GM18951 (cell line): ENCODE measurements at regions not wholly inside any gene's neighbourhood (a gene's known extent, or its start where the extent isn't known, plus 50 kb on each side); places are given as distances from the start of the nearest gene placed in this dataset.

Source experiments
- POLR2A ChIP-seq: IDR thresholded peaks from 4 replicates; pipeline ENCODE4 v1.6.1; 2011; ENCODE audit warnings: mild to moderate bottlenecking; ENCODE audit not compliant: insufficient read length, insufficient read depth; ENCODE audit errors: extremely low read depth
- in situ Hi-C: fragments of 300-500 bp; cut with MboI; formaldehyde crosslinking; loops from one replicate; pipeline ENCODE4 v1.12.0; 2022; ENCODE audit warnings: low sequenced_read_pairs, mixed read lengths, inconsistent platforms; ENCODE audit not compliant: unreplicated experiment

DNA sequence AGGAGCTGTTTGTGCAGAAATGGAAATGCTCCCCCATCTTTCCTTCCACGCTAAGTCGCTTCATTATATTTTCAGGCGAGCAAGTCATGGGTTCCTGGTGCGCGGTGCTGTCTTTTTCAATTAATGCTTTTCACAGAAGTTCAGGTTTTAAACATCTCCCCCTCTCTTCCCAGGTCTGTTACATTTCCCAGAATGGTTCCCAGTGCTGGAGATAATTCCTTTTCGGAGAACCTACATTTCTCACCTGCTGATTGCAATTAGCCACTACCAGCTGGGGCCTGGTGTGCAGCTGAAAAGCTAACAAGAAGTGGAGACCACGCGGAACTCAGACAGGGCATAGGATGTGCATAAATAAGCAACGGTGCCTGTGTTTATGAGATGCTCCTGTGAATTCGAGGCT, 217.8 kb downstream of the MID1IP1 start:
- TF ChIP-seq POLR2A, result no peak
- in situ Hi-C loops, result no loop called here

DNA sequence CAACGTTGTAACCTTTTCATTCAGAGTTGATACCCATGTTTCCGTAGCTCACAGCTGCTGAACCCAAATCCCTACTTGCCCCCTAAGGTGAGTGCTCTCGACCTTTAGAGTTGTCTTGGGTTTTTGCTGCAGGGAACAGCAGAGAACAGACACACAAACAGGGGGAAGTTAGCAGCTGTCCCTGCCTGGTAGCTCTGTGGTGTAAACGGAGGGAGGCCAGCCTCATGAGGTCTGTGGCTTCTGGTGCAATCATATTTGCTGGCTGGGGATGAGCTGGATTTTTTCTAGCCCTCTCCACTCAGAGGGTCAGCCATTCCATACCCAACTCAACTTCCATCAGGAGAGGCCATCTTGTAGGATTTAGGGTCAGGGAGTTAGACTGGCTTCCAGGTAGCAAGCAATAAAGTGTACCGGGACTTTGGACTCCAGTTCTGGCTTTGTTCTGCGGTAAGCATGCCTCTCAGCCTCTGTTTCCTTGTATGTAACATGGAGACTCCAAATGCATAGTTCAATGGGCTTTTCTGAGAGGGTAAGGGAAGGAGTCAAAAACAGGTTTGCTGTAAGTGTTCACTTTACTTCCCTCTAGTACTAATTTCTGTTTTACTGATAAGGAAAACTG, 218.9 kb downstream of the MID1IP1 start:
- in situ Hi-C loops, result no loop called here

DNA sequence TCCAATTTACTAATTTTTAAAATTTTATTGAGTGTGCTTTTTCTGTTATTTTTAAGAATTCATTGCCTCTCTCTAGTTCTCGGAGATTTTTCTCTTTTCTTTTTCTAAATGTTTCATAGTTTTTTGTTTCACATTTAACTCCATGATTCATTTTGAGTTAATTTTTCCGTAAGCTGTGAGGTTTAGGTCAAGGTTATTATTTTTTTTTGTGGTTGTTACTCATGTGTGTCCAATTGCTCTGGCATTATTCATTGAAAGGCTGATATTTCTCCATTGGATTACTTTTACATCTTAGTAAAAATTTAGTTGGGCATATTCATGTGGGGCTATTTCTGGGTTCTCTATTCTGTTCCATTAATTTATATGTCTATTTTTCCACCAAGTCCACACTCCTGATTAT, 220.8 kb downstream of the MID1IP1 start:
- TF ChIP-seq POLR2A, result no peak
- in situ Hi-C loops, result no loop called here

More for the DNA sequence above, 218.9 kb downstream of the MID1IP1 start:
- no peak for TF ChIP-seq POLR2A

DNA sequence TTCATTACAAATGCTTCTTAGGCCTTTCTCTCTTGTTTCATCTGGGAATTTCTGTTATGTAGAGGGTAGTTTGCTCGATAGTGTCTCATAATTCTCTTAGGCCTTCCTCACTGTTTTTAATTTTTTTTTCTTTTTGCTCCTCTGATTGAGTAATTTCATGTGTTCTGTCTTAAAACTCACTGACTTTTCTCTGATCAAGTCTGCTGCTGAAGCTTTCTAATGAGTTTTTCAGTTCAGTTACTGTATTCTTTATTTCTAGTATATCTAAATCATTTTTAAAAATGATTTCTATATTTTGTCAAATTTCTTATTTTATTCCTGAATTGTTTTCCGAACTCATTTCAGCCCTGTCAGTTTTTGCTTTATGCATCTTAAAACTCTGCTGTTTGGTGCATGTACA, 228.0 kb downstream of the MID1IP1 start:
- in situ Hi-C loops, result no loop called here
- no peak for TF ChIP-seq POLR2A

DNA sequence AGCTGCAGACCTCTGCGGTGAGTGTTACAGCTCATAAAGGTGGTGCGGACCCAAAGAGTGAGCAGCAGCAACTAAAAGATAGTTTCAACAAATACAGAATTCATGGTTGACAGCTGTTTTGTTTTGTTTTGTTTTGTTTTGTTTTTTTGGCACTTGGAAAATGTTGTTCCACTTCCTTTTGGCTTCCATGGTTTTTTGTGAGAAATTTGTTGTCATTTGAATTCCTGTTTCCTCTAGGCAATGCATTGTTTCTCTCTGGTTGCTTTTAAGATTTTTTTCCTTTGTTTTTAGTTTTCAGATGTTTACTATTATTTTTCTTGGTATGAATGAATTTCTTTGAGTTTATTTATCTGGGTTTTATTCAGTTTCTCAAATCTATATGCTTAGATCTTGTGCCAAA, 229.4 kb downstream of the MID1IP1 start:
- in situ Hi-C loops, result no loop called here

DNA sequence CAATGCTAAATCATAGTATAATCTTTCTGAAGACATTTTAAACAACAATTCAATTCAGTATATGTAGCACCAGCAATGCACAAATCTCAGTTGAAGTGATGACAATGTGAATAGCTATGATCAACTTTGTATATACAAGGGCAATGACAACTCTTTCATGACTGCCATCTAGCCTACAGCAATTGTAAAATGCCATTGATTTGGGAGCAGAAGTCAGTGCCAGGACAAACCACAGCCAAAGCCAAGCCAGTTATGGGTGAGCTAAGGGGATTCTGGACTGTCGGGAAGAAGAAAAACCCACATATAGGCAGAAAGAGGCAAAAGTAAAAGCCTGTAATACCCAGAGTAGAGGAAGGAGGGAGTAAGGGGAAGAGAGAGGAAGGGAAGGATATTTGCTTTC, 238.6 kb downstream of the MID1IP1 start:
- in situ Hi-C loops, result no loop called here
- TF ChIP-seq POLR2A, result no peak

More for the DNA sequence above, 229.4 kb downstream of the MID1IP1 start:
- TF ChIP-seq POLR2A, result no peak

DNA sequence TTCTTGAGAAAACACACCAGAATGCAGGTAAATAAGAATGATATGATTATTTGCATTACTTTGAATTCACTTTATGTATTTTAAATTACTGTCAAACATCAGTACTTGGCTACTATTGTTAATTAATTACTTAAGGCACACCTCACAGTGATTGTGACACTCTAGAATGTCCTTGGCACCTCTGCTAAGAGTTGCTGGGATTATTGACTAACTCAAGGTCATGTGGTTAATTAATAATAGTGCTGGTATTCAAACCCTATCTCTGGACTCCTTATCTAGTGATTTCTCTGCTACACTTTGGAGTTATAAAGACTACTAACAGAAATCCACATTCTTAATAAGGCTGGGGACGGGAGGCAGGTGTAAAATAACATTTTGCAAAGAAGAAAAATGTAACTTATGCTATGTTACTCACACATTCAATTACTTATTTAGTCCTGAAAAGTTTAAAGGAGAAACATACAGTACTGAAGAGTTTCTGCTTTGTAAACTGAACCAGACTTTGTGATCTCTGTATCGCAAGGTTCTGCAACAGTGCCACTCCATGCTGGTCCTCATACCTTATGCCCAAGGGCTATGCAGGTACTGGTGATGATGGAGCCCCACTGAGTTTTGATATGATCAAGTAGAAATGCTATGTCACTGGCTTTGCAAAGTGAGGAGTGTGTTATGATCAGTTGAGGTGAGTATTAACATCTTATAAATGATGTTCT, 242.7 kb downstream of the MID1IP1 start:
- in situ Hi-C loops, result no loop called here
- no peak for TF ChIP-seq POLR2A

DNA sequence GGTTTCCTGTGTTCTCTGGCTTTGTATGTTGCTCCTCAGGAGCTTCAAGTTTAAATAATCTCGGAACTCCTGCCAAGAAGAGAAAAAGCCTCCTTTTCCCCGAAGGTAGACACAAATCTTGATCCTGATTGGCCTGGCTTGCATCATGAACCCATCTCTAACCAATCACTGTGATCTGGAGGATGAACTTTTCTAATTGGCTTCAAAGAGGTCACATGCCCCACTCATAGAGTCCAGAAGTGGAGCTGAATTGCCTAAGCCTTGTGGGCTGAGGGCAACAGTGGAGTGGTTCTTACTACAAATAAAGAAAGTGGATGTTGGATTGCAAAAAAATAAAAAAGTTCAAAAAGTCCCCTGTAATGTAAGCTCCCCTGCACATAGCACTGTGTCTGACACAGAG, 245.9 kb downstream of the MID1IP1 start:
- in situ Hi-C loops, result no loop called here
- TF ChIP-seq POLR2A, result no peak

DNA sequence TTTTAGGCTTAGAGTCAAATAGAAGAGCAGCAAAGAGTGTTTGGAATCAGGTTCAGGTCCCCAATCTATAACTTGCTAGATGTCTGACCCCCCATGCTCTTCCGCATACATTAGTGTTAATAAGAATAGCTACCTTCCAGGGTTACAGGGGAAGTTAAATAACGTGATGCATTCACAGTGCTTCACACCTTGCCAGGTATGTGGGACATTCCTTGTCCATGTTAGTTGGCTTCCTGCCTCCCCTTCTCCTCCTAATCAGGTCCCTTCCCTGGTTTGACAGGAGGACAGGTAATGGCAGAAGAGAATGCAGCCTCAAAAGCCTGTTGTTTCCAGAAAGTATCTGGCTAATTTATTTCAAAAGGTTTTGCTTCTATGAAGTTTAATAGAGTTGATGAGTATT, 248.7 kb downstream of the MID1IP1 start:
- in situ Hi-C loops, result no loop called here

DNA sequence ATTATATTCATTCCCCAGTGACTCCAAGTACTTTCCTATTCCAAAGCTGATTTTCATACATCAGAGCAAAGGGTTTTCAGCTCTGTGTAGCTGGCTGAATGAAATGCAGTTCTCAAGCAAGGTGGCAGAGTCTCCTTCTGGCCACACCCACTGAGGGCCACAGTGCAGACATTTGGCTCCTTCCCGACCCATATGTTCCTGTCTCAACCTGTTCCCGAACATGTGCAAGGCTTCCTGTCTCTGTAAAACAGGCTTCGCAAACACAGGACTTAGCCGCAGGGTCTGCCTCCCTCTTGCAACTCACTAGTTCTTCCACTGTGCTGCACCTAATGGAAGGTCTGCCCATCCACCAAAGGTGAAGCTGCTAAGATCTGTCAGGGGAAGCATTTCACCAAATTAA, 249.2 kb downstream of the MID1IP1 start:
- in situ Hi-C loops, result no loop called here
- no peak for TF ChIP-seq POLR2A

More for the DNA sequence above, 248.7 kb downstream of the MID1IP1 start:
- no peak for TF ChIP-seq POLR2A

DNA sequence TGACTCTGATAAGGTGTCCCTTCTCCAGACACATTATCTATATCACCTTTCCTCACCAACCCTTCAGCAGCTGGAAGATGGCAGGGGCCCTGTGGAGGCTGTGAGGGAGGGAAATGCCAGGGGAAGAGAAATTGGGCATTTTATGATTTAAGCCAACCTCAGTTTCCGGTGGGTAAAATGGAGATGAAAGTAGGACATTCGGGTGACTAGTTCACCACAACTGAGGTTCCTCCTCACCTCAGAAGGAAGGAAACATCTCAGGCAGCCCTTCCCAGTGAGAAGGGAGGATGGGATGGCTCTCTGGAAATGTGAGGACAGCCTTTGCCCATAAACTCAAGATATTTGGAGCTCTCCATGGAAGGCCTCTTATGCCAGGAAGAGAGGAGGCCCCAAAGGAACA, 251.5 kb downstream of the MID1IP1 start:
- in situ Hi-C loops, result no loop called here
- no peak for TF ChIP-seq POLR2A

DNA sequence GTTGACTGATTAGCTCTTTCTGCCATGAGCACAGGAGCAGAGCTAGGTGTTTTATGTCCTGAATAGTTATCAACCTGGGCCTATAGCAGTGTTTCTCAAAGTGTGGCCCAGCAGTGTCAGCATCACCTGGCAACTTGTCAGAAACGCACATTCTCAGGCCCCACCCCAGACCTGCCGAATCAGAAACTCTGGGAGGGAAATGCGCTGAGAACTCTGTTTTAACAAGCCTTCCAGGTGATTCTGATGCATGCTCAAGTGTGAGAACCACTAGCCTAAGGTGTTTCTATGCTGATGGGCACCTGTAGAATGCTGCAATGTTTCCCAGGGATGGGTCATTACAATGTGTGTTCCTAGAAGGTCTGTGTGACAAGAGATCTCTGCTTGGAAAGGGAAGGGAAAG, 257.5 kb downstream of the MID1IP1 start:
- in situ Hi-C loops, result no loop called here
- no peak for TF ChIP-seq POLR2A

DNA sequence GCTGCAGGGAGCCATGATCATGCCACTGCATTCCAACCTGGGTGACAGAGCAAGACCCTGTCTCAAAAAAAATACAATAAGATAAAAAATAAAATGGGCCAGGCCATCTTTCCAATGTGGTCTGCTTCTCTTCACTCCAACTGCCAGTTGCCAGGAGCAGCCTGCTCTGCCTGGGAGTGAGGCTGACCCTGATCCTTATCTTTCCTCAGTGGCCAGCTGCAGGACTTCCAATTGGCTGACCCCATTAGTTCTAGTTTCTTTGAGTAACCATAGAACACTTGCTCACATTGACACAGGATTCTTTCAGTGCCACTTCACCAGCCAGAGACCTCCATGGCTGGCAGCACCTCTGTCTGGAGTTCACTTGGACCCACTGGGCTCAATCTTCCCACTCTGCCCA, 258.6 kb downstream of the MID1IP1 start:
- no peak for TF ChIP-seq POLR2A
- in situ Hi-C loops, result no loop called here

DNA sequence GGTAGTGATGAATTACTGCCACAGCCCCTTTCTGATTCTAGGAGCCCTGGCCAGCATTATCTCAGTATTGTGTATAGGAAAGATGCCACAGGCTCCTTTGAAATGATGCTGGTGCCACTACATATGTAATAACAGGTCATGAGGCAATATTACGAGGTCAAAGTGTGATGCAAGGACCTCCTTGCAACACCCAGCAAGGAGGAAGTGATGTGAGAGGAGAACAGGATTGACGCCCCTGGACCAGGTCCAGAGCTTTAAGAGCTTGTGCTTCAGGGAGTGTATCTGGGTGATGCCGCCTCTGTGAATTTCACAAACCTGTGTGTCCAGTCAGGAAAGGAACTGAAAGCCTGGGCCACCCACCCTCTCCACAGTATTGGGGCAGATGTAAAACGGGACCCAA, 261.8 kb downstream of the MID1IP1 start:
- in situ Hi-C loops, result no loop called here
- no peak for TF ChIP-seq POLR2A
